Activated naive CD8-positive, alpha-beta T cell treated with anti-CD3 and anti-CD28 coated beads, Interleukin-2, amount 50 U/mL, for 24 hours (primary cell): ENCODE measurements at regions not wholly inside any gene's neighbourhood (a gene's known extent, or its start where the extent isn't known, plus 50 kb on each side); places are given as distances from the start of the nearest gene placed in this dataset.

Experiments
- ATAC-seq: fragments of 150-1000 bp; cut with Tn5 transposase; one replicate; pipeline ENCODE4 v1.10.0; 2021
- DNase-seq: peaks from one replicate; pipeline ENCODE4 v3.0.0; 2021
- H3K27ac Mint-ChIP-seq: one replicate; pipeline ENCODE4 v1.8.0; 2021; ENCODE audit warnings: mild to moderate bottlenecking, mixed read lengths
- H3K27me3 Mint-ChIP-seq: one replicate; pipeline ENCODE4 v1.8.0; 2021; ENCODE audit warnings: mixed read lengths
- H3K36me3 Mint-ChIP-seq: one replicate; pipeline ENCODE4 v1.8.0; 2021; ENCODE audit warnings: low read depth, mixed read lengths
- H3K4me1 Mint-ChIP-seq: one replicate; pipeline ENCODE4 v1.8.0; 2021; ENCODE audit warnings: mixed read lengths
- H3K4me3 Mint-ChIP-seq: one replicate; pipeline ENCODE4 v1.8.0; 2021; ENCODE audit warnings: mild to moderate bottlenecking, moderate library complexity, mixed read lengths
- H3K9me3 Mint-ChIP-seq: one replicate; pipeline ENCODE4 v1.8.0; 2021; ENCODE audit warnings: mixed read lengths

GRCh38 chr14:101380512-101380911 lies 180.8 kb upstream of the DIO3 start:
- Mint-ChIP-seq H3K4me3 (no peak overlapping the region), H3K27ac (no peak overlapping the region), H3K27me3 (peaks cover 5% of the 10 kb centered on the region), H3K36me3 (no peaks in the 10 kb centered on the region), H3K9me3 (peaks cover 32% of the 10 kb centered on the region), H3K4me1 (no peaks in the 10 kb centered on the region)
- DNase-seq, result no peak
- ATAC-seq, result no peak

- DNase-seq (no peak), ATAC-seq (no peak)
- no peaks in the 10 kb centered on the region for H3K36me3 Mint-ChIP-seq
- no peaks in the 10 kb centered on the region for H3K4me1 Mint-ChIP-seq
- peaks cover 3% of the 10 kb centered on the region for H3K27me3 Mint-ChIP-seq
- H3K9me3 Mint-ChIP-seq, result peaks cover 32% of the 10 kb centered on the region
- no peak overlapping the region for H3K4me3 Mint-ChIP-seq
- no peak overlapping the region for H3K27ac Mint-ChIP-seq
Observed at GRCh38 chr14:101380940-101381339, 180.4 kb upstream of the DIO3 start.

DNA sequence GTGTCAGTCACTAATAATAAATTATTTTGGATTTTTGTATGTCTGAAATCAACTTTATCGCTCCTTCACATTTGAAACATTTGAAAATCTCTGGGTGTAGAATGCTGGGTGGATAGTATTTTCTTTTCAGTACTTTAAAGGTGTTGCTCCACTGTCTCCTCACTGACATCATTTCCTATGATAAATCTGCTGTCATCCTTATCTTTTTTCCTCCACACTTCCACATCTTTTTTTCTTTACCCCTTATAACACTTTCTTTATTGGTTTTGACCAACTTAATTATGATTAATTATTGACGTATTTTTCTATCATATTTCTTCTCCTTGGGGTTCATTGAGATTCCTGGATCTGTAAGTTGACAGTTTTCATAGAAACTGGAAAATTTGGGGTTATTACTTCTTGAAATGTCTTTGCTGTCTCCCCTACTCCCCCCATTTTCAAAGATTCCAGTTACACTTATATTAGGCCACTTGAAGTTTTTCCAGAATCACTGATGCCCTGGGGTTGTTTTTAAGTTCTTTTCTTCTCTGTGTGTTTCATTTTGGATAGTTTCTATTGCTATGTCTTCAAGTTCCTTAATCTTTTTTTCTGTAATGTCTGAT lies 177.5 kb upstream of the DIO3 start:
- ATAC-seq (no peak), DNase-seq (no peak)
- H3K4me1 Mint-ChIP-seq, result no peaks in the 10 kb centered on the region
- H3K27ac Mint-ChIP-seq, result no peak overlapping the region
- no peak overlapping the region for H3K4me3 Mint-ChIP-seq
- no peaks in the 10 kb centered on the region for H3K36me3 Mint-ChIP-seq
- peaks cover 3% of the 10 kb centered on the region for H3K27me3 Mint-ChIP-seq
- H3K9me3 Mint-ChIP-seq, result peaks cover 28% of the 10 kb centered on the region

DNA sequence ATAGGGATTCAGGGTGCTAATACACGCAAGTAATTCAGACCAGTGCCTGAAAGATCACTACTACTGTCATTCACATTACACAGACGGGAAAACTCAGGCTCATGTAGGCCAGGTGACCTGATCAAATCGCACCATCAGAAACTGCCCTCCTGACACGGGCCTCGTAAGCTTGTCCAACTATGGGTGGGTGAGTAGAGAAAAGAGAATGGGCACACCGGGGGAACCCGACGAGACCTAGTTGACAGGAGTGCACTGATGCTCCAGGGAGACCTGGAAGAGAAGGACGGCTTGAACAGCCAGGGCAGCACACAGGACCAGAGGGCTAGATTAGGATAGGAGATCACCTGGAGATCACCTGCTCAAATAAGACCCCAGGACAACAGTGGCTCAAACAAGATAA lies 166.9 kb upstream of the DIO3 start:
- DNase-seq, result no peak
- no peak overlapping the region for H3K4me3 Mint-ChIP-seq
- no peaks in the 10 kb centered on the region for H3K4me1 Mint-ChIP-seq
- H3K9me3 Mint-ChIP-seq, result peaks cover 4% of the 10 kb centered on the region
- H3K27me3 Mint-ChIP-seq, result peaks cover 21% of the 10 kb centered on the region
- H3K36me3 Mint-ChIP-seq, result no peaks in the 10 kb centered on the region
- no peak for ATAC-seq
- H3K27ac Mint-ChIP-seq, result no peak overlapping the region

DNA sequence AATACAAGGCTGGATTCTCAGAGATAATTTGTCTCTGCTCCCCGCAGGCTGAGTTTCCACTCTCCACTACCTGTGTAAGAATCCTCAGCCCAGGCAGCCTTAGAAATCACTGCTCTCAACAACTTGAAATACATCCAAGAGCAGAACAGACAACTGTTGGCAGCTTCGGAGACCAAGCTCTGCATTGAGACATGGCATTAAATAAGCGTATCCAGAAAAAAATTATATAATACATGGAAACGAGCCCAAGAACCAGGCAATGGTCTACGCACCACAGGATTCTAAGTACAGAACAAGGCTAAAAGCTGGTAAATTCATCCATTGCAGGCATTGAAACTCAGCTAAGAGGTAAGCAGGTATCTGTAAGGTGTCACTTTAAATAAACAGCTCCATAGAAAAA lies 165.5 kb upstream of the DIO3 start:
- no peak overlapping the region for H3K4me3 Mint-ChIP-seq
- peaks cover 34% of the 10 kb centered on the region for H3K27me3 Mint-ChIP-seq
- no peak for DNase-seq
- H3K4me1 Mint-ChIP-seq, result peaks cover 4% of the 10 kb centered on the region
- ATAC-seq, result no peak
- H3K27ac Mint-ChIP-seq, result no peak overlapping the region
- no peaks in the 10 kb centered on the region for H3K36me3 Mint-ChIP-seq
- H3K9me3 Mint-ChIP-seq, result peaks cover 4% of the 10 kb centered on the region

DNA sequence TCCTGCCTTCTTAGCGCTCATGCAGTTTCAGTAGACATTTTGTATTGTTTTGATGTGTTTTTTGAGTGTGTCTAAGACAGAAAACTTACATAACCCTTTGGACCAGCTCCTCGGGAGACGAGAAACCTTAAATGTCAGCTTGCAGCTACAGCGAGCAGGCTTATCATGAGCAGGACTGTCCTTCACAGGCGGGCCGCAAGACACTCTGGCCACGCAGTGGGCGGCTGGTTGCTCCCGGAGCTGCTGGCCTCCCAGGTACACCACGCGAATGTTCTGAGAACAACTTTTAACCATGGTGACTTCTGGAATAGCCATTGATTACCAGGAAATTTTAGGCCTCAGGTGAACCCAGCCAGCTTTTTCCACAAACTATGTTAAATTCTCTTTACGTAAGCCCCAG lies 164.1 kb upstream of the DIO3 start:
- Mint-ChIP-seq H3K9me3 (peaks cover 4% of the 10 kb centered on the region), H3K4me1 (peaks cover 8% of the 10 kb centered on the region), H3K4me3 (no peak overlapping the region), H3K36me3 (no peaks in the 10 kb centered on the region), H3K27ac (no peak overlapping the region), H3K27me3 (peaks cover 41% of the 10 kb centered on the region)
- ATAC-seq (no peak), DNase-seq (no peak)

- Mint-ChIP-seq H3K27ac (no peak overlapping the region), H3K4me3 (no peak overlapping the region), H3K27me3 (peaks cover 43% of the 10 kb centered on the region), H3K4me1 (peaks cover 8% of the 10 kb centered on the region), H3K36me3 (no peaks in the 10 kb centered on the region), H3K9me3 (no peaks in the 10 kb centered on the region)
- no peak for DNase-seq
- ATAC-seq, result no peak
Observed at GRCh38 chr14:101398011-101398410, 163.3 kb upstream of the DIO3 start.

- DNase-seq (no peak), ATAC-seq (no peak)
- H3K9me3 Mint-ChIP-seq, result no peaks in the 10 kb centered on the region
- peaks cover 8% of the 10 kb centered on the region for H3K4me1 Mint-ChIP-seq
- no peaks in the 10 kb centered on the region for H3K36me3 Mint-ChIP-seq
- H3K27ac Mint-ChIP-seq, result no peak overlapping the region
- H3K27me3 Mint-ChIP-seq, result peaks cover 39% of the 10 kb centered on the region
- H3K4me3 Mint-ChIP-seq, result no peak overlapping the region
Observed at GRCh38 chr14:101399737-101400517, 161.4 kb upstream of the DIO3 start.

DNA sequence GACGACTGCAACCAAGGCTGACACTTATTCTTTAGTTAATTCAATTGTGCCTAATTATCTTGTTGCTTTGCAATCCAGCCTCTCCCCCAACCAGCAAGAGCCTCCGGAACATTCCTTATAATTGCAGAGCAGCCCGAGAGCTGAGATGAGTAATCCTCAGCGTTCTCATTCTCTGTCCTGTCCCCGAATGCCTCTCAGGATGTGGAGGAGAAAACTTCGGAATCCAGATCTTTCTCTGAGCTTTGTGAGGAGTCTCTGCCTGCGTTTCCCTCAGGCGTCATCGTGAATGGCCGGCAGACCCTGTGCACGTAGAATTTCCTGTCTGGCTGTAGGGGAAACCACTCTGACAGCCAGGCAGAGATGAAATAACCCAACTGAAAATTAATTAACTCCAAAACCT lies 160.5 kb upstream of the DIO3 start:
- H3K4me1 Mint-ChIP-seq, result peaks cover 8% of the 10 kb centered on the region
- ATAC-seq (no peak), DNase-seq (no peak)
- H3K4me3 Mint-ChIP-seq, result no peak overlapping the region
- peaks cover 37% of the 10 kb centered on the region for H3K27me3 Mint-ChIP-seq
- no peaks in the 10 kb centered on the region for H3K36me3 Mint-ChIP-seq
- H3K27ac Mint-ChIP-seq, result no peak overlapping the region
- H3K9me3 Mint-ChIP-seq, result no peaks in the 10 kb centered on the region

DNA sequence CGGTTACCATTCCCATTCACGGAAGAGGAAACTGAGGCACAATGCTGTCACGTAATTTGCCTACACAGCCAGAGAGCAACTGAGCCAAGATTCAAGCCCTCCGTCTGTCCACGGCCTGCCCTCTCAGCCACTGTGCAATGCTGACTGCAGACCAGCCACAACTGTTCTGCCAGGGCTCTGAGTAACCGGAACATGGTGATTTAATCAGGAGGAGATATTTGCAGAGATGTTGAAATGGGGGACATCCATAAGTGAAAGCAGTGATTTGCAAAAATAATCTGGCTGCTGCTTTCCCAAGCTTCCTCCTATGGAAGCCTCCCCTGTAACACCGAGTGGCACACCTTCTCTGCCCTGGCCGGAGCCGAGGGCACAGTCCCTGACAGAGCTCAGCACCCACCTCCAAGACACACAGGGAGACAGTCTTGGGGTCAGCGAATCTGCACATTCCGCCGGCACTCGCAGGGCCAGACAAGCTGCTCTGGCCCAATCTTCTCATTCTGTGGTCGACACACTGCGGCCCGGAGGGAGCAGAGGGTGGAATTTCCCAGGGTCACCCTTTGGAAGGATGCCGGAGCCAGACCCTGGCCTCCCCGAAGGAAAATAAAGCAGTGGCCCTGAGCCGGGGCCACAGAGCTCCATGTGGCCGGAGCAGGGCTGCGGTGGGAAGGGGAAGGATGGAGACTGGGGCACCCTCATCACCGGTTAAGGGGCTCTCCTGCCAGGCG lies 158.2 kb upstream of the DIO3 start:
- no peaks in the 10 kb centered on the region for H3K36me3 Mint-ChIP-seq
- DNase-seq (no peak), ATAC-seq (no peak)
- H3K27me3 Mint-ChIP-seq, result peaks cover 42% of the 10 kb centered on the region
- peaks cover 8% of the 10 kb centered on the region for H3K4me1 Mint-ChIP-seq
- H3K9me3 Mint-ChIP-seq, result no peaks in the 10 kb centered on the region
- no peak overlapping the region for H3K4me3 Mint-ChIP-seq
- H3K27ac Mint-ChIP-seq, result no peak overlapping the region

DNA sequence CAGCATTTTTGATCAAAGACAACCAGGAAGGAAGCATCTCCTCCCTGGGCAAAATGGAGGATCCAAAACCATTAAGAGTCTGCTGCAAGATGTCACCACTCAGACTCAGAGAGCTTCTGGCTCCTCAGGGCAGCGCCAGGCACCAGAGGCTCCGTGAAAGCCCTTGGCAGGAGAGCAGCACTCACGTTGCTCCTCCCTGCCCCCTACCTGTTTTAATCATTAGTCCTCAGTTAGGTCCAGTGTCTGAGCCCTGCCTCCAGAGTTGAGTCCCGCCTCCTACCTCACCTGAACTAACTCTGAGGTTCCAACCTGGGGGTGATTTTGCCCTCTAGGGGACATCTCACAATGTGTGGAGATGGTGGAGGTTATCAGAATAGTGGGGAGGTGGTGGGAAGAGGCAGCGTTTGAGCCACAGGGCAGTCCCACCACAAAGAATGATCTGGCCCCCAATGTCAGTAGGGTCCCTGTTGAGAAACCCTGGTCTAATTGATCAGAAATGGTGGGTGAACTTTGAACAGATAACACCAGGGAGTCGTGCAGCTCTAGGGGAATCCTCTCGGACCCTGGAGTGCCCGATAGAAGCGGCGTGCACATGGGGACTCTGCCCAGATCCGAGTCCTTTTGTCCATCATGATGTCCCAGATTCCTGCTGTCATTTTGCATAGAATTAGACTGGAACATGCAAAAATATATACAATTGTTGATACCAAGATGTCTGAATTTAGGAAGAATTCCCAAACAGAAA lies 156.7 kb upstream of the DIO3 start:
- Mint-ChIP-seq H3K27me3 (peaks cover 43% of the 10 kb centered on the region), H3K36me3 (no peaks in the 10 kb centered on the region), H3K4me1 (peaks cover 8% of the 10 kb centered on the region), H3K9me3 (no peaks in the 10 kb centered on the region), H3K27ac (no peak overlapping the region), H3K4me3 (no peak overlapping the region)
- no peak for DNase-seq
- ATAC-seq, result no peak

DNA sequence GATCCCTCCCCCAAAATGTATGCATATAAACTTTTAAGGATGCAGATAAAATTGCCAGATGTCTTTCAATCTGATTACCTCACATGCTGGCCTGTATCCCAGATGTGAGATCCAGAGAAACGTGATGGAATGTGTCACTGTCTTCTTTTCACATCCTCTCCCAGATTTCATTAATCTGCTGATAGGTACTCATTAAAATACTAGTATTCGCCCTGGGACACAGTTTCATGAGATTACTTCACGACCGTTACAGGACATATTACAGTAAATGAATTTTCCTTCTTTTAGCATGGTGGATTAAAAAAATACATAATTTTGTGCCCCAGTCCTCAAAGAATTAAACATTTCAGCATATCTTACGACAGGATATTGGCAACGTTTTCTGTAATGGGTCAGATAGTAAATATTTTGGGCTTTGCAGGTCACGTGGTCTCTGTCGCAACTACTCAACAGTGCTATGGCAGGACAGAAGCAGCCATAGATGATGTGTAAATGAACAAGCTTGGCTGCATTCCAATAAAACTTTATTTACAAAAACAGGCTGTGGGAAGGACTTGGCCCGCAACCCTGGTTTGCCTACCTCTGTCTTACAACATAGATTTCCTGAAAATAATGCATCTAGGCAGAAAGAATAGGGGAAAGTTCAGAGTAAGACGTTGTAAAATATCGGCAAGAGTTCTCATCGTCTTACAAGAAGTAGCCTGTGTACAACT lies 156.0 kb upstream of the DIO3 start:
- Mint-ChIP-seq H3K27me3 (peaks cover 41% of the 10 kb centered on the region), H3K36me3 (no peaks in the 10 kb centered on the region), H3K4me1 (peaks cover 8% of the 10 kb centered on the region), H3K27ac (no peak overlapping the region), H3K9me3 (no peaks in the 10 kb centered on the region), H3K4me3 (no peak overlapping the region)
- ATAC-seq (no peak), DNase-seq (no peak)

DNA sequence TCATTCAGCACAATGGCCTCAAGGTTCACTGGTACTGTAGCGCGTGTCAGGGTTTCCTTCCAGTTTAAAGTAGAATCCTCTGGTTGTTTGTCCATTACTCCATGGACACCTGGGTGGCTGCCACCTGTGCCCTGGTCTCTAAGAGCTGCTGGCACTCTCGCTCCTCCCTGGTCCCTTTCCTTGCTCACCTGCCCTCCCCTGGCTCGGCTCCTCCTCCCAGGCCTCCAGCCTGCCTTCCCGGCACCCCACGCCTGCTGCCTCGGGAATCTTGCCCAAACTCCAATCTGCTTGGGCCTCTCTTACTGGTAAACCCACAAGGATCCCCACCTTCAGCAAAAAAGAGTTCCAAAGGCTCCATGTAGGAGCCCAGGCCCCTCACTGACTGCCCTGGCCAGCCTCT lies 154.4 kb upstream of the DIO3 start:
- peaks cover 2% of the 10 kb centered on the region for H3K4me1 Mint-ChIP-seq
- no peak overlapping the region for H3K27ac Mint-ChIP-seq
- ATAC-seq (no peak), DNase-seq (no peak)
- no peaks in the 10 kb centered on the region for H3K9me3 Mint-ChIP-seq
- H3K36me3 Mint-ChIP-seq, result no peaks in the 10 kb centered on the region
- no peak overlapping the region for H3K4me3 Mint-ChIP-seq
- peaks cover 29% of the 10 kb centered on the region for H3K27me3 Mint-ChIP-seq

- DNase-seq (no peak), ATAC-seq (no peak)
- Mint-ChIP-seq H3K27ac (no peak overlapping the region), H3K4me1 (peaks cover 2% of the 10 kb centered on the region), H3K27me3 (peaks cover 33% of the 10 kb centered on the region), H3K9me3 (no peaks in the 10 kb centered on the region), H3K4me3 (no peak overlapping the region), H3K36me3 (no peaks in the 10 kb centered on the region)
Observed at GRCh38 chr14:101407328-101407727, 154.0 kb upstream of the DIO3 start.
